Subcutaneous abdominal adipose tissue (tissue), 5 donors: ENCODE measurements at regions not wholly inside any gene's neighbourhood (a gene's known extent, or its start where the extent isn't known, plus 50 kb on each side); places are given as distances from the start of the nearest gene placed in this dataset.

Experiments
- H3K27ac ChIP-seq: one replicate; pipeline ENCODE4 v1.7.0; 2013; ENCODE audit warnings: low read depth, mild to moderate bottlenecking, inconsistent platforms, low read length, moderate library complexity
- H3K27me3 ChIP-seq, 5 donors: one replicate each; pipeline ENCODE4 v1.7.0; 2013; ENCODE audit warnings: low read length in 5 of 5, inconsistent platforms in 1 of 5; ENCODE audit not compliant: control insufficient read depth in 5 of 5, insufficient read depth in 4 of 5
- H3K36me3 ChIP-seq, 5 donors: one replicate each; pipeline ENCODE4 v1.7.0; 2013; ENCODE audit warnings: low read length in 5 of 5; ENCODE audit not compliant: control insufficient read depth in 5 of 5, insufficient read depth in 5 of 5
- H3K4me1 ChIP-seq, 5 donors: one replicate each; pipeline ENCODE4 v1.7.0; 2013; ENCODE audit warnings: low read length in 5 of 5, mild to moderate bottlenecking in 3 of 5, moderate library complexity in 1 of 5; ENCODE audit not compliant: control insufficient read depth in 5 of 5, insufficient read depth in 5 of 5
- H3K4me3 ChIP-seq, 5 donors: one replicate each; pipeline ENCODE4 v1.7.0; 2013; ENCODE audit warnings: low read length in 5 of 5, low read depth in 1 of 5
- H3K9ac ChIP-seq, 5 donors: one replicate each; pipeline ENCODE4 v1.7.0; 2013; ENCODE audit warnings: low read length in 5 of 5, mild to moderate bottlenecking in 4 of 5, moderate library complexity in 3 of 5
- H3K9me3 ChIP-seq, 5 donors: one replicate each; pipeline ENCODE4 v1.7.0; 2013; ENCODE audit warnings: low read length in 5 of 5; ENCODE audit not compliant: control insufficient read depth in 5 of 5
- donor health status: healthy.
- donor health status: healthy.
- donor health status: healthy.
- donor health status: healthy.
- donor health status: healthy.

DNA sequence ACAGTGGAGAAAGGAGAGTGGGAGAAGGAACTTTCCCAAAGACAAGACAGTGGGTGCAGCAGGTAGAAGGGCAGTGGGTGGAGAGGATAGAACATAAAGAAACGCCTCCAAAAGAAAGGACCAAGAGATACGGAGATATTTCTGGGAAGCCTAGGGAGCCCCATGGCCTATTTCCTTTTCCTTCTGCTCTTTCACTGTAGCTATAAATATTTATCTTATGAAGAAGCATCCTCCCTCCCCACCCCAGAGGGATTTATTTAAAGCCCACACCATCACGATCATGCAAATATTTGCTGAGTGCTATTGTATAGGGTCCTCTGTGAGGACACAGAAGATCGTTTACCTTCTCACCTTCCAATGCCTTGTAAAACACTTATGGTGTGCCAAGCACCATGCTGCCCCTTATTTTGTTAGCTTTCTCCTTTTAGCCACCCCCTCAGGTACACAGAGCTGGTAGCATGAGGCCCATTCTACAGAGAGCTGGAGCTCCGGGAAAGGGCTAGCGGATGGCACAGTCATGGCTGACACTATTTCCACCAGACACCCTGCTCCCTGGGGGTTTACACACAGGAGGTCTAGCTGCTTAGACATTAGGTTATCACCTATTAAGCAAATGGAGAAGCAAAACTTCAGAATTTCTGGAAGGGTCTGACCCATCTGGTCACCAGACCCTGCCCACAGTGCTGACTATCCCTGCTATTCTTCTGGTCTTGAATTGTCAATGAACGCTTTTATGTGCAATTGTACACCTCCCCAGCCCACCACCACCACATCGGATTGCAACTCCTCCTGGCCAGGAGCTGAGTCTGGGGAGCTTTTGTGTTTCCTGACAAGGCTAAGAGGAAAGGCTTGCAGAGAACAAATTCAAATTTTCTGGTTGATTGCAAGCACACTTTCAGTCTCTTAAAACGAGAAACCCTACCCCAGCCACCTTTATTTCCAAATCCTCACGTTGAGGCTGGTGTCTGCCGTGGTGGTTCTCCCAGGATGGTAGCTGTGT is 91.8 kb upstream of the KLF7 start:
- H3K4me1 ChIP-seq: peaks cover 4 to 36% (median 25%) of the 10 kb centered on the region in 5 donors

GRCh38 chr2:207258263-207258991 is 92.7 kb upstream of the KLF7 start:
- Histone ChIP-seq H3K4me1 (peaks cover 4 to 36% (median 25%) of the 10 kb centered on the region in 5 donors), H3K36me3 (no peaks in the 10 kb centered on the region), H3K27ac (peak overlapping the region; percentile 4), H3K9ac (no peak overlapping the region), H3K4me3 (no peak overlapping the region), H3K9me3 (no peaks in the 10 kb centered on the region), H3K27me3 (no peaks in the 10 kb centered on the region)

More for the DNA sequence above, 91.8 kb upstream of the KLF7 start:
- peak overlapping the region; percentile 4 for H3K27ac ChIP-seq
- no peak overlapping the region for H3K4me3 ChIP-seq
- no peaks in the 10 kb centered on the region for H3K9me3 ChIP-seq
- H3K27me3 ChIP-seq: no peaks in the 10 kb centered on the region
- no peaks in the 10 kb centered on the region for H3K36me3 ChIP-seq
- no peak overlapping the region for H3K9ac ChIP-seq

GRCh38 chr2:207260021-207260420 is 94.3 kb upstream of the KLF7 start:
- H3K27ac ChIP-seq: no peak overlapping the region
- H3K9ac ChIP-seq: no peak overlapping the region
- H3K4me1 ChIP-seq: peaks cover 4 to 35% (median 25%) of the 10 kb centered on the region in 5 donors
- H3K36me3 ChIP-seq: no peaks in the 10 kb centered on the region
- no peaks in the 10 kb centered on the region for H3K27me3 ChIP-seq
- no peak overlapping the region for H3K4me3 ChIP-seq
- no peaks in the 10 kb centered on the region for H3K9me3 ChIP-seq

- no peaks in the 10 kb centered on the region for H3K27me3 ChIP-seq
- no peaks in the 10 kb centered on the region for H3K9me3 ChIP-seq
- peaks cover 4 to 35% (median 32%) of the 10 kb centered on the region in 5 donors for H3K4me1 ChIP-seq
- H3K36me3 ChIP-seq: no peaks in the 10 kb centered on the region
- H3K4me3 ChIP-seq: no peak overlapping the region
- no peak overlapping the region for H3K9ac ChIP-seq
- no peak overlapping the region for H3K27ac ChIP-seq
Measured at GRCh38 chr2:207260947-207261346, 95.2 kb upstream of the KLF7 start.

GRCh38 chr2:207264310-207264709 is 98.6 kb upstream of the KLF7 start:
- H3K9me3 ChIP-seq: no peaks in the 10 kb centered on the region
- no peak overlapping the region for H3K4me3 ChIP-seq
- H3K36me3 ChIP-seq: no peaks in the 10 kb centered on the region
- H3K9ac ChIP-seq: no peak overlapping the region
- H3K4me1 ChIP-seq: peaks cover 0 to 12% (median 9%) of the 10 kb centered on the region in 5 donors
- H3K27ac ChIP-seq: no peak overlapping the region
- H3K27me3 ChIP-seq: no peaks in the 10 kb centered on the region

DNA sequence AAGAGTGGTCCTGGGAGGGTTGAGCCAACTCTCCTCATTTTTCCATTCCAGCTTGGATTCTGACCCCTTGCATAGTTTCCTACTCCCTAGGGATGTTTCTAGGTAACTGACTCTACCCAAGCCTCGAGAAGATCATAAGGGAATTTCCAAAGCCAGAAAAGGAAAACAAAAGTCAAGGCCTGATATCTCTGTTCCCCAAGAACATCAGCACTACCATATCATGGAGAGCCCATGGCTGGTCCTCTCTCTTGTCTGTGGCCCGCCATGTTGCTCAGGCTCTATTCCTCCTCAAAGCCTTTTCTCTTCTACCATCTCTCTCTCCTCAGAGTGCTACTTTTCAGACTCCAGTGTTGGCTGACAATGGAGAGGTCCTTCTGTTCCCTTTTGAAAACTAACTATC is 99.6 kb upstream of the KLF7 start:
- no peak overlapping the region for H3K27ac ChIP-seq
- H3K27me3 ChIP-seq: no peaks in the 10 kb centered on the region
- no peak overlapping the region for H3K9ac ChIP-seq
- no peak overlapping the region for H3K4me3 ChIP-seq
- peaks cover 0 to 11% (median 8%) of the 10 kb centered on the region in 5 donors for H3K4me1 ChIP-seq
- no peaks in the 10 kb centered on the region for H3K9me3 ChIP-seq
- H3K36me3 ChIP-seq: no peaks in the 10 kb centered on the region

DNA sequence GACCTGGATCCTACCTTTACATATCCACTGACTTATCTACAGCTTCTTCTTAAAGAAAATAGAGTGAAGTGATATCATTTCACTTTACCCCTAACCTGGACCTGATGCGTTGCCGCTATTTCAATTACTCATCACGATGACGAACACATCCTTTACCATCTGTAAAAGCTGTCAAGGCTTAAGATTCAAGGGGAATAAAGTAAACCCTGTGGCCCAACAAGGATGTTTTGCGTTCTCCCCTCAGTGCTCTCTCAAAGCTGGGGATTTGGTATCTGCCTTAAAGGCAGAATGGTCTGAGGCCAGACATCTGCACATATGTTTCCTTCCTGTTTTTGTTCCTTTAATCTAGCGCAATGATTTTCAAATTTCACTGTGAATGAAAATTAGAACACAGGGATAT is 100.1 kb upstream of the KLF7 start:
- no peaks in the 10 kb centered on the region for H3K36me3 ChIP-seq
- no peaks in the 10 kb centered on the region for H3K9me3 ChIP-seq
- no peak overlapping the region for H3K27ac ChIP-seq
- no peak overlapping the region for H3K9ac ChIP-seq
- H3K4me3 ChIP-seq: no peak overlapping the region
- no peaks in the 10 kb centered on the region for H3K27me3 ChIP-seq
- peaks cover 0 to 11% (median 8%) of the 10 kb centered on the region in 5 donors for H3K4me1 ChIP-seq

DNA sequence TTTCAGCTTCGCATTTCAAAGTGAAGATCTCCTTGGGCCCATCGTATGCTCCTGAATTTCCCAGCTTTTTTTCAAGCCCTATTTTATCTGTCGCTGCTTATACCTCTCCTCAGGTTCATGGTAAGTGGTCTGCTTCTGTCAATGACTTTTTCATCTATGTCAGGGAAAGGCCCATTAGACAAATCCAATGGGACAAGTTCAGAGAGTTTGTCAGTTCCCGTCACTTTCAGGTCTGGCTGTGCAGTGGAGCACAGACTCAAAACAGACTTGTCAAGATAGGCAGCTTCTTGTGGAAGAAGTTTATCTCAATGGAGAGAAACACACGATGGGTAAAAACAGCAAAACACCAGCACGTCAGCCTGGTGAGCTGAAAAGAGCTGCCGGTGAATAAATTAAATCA is 100.9 kb upstream of the KLF7 start:
- Histone ChIP-seq H3K4me1 (peaks cover 0 to 11% (median 8%) of the 10 kb centered on the region in 5 donors), H3K9ac (no peak overlapping the region), H3K27me3 (no peaks in the 10 kb centered on the region), H3K4me3 (no peak overlapping the region), H3K9me3 (no peaks in the 10 kb centered on the region), H3K27ac (no peak overlapping the region), H3K36me3 (no peaks in the 10 kb centered on the region)

DNA sequence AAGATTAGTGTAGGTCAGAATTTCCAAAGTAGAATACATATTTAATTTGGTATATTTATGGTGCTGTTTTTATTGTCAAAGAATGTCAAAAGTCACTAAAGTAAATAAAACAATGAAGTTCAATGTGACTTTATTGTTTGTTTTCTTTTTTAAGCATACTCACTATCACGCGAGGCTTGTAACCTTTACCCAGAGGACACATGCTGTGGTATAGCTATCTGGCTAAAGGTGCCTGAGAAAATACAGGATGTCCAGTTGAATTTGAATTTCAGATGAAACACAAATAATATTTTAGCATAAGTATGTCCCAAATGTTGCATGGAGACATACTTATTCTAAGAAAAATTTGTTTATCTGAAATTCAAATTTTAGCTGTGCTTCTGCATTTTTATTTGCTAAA is 103.3 kb upstream of the KLF7 start:
- no peaks in the 10 kb centered on the region for H3K9me3 ChIP-seq
- H3K9ac ChIP-seq: no peak overlapping the region
- no peak overlapping the region for H3K4me3 ChIP-seq
- peaks cover 0 to 11% (median 8%) of the 10 kb centered on the region in 5 donors for H3K4me1 ChIP-seq
- H3K36me3 ChIP-seq: no peaks in the 10 kb centered on the region
- H3K27ac ChIP-seq: no peak overlapping the region
- no peaks in the 10 kb centered on the region for H3K27me3 ChIP-seq
